ENCODE measurements at regions not wholly inside any gene's neighbourhood (a gene's known extent, or its start where the extent isn't known, plus 50 kb on each side); places are given as distances from the start of the nearest gene placed in this dataset.

GRCh38 chr11:92663539-92663938 lies 305.9 kb upstream of the MTNR1B start:
- Histone ChIP-seq H3K9me3 (ENCODE audit: control insufficient read depth, low read length) (no peaks in the 10 kb centered on the region), H3K4me3 (ENCODE audit: low read length in 2 of 2) (no peak overlapping the region), H3K27me3 (ENCODE audit: control insufficient read depth in 1 of 2, insufficient read depth in 2 of 2, low read length in 1 of 2) (no peaks in the 10 kb centered on the region), H3K36me3 (ENCODE audit: control insufficient read depth in 1 of 2, insufficient read depth in 2 of 2, low read length in 1 of 2) (no peaks in the 10 kb centered on the region), H3K27ac (ENCODE audit: low read depth in 1 of 2, low read length in 2 of 2) (no peak overlapping the region), H3K4me1 (ENCODE audit: control insufficient read depth in 1 of 2, insufficient read depth in 2 of 2, low read length in 2 of 2) (peaks cover 0 to 3% of the 10 kb centered on the region in 2 donors)
- no peak for DNase-seq
- 95 to 98% methylated on average over 2 of the region's 2 CpGs for WGBS, 2 donors
- ATAC-seq (ENCODE audit: low FRiP score): no peak
- intact Hi-C loops (cut with DNase I): loop anchor here in 1 of 2 donors (10.0 kb wide), 1 partner anchor 61 kb away; no protein-coding TSS in a partner anchor

DNA sequence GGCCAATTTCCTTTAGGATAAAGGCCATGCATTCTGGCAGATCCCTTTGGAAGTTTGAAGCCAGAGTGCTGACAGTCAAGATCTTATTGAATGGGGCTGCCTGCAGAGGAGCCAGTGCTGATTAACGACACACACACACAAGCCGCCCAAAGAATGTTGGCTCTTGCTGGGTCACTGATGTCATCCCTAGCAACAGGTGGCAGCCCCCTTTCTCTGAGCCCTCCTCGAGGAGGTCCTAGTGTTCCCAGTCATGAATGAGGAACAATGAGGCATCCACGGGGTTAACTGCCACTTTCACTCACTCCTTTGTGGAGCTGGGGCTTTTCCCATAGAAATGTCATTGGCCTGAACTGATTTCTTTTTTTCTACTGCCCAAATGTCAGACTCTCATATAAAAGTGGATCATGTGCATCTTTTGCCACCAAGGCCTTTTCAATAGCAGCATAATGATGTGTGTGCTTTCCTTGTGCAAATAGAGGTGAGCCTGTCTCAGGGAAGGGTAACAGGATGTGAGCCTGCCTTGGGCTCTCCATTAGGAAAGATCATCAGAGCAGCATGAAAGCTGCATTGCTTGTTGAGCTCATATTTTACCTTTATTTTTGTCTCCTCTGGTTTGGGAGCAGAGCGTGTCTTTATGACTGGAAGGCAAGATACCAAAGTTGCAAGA lies 301.8 kb upstream of the MTNR1B start:
- Histone ChIP-seq H3K9me3 (ENCODE audit: control insufficient read depth, low read length) (no peaks in the 10 kb centered on the region), H3K4me1 (ENCODE audit: control insufficient read depth in 1 of 2, insufficient read depth in 2 of 2, low read length in 2 of 2) (peaks cover 4% of the 10 kb centered on the region in 2 donors), H3K27ac (ENCODE audit: low read depth in 1 of 2, low read length in 2 of 2) (no peak overlapping the region), H3K36me3 (ENCODE audit: control insufficient read depth in 1 of 2, insufficient read depth in 2 of 2, low read length in 1 of 2) (no peaks in the 10 kb centered on the region), H3K4me3 (ENCODE audit: low read length in 2 of 2) (no peak overlapping the region), H3K27me3 (ENCODE audit: control insufficient read depth in 1 of 2, insufficient read depth in 2 of 2, low read length in 1 of 2) (no peaks in the 10 kb centered on the region)
- no peak for DNase-seq
- 74 to 77% methylated on average over 5 of the region's 5 CpGs for WGBS, 2 donors
- ATAC-seq (ENCODE audit: low FRiP score): no peak
- intact Hi-C loops (cut with DNase I): loop anchor here in 1 of 2 donors (10.0 kb wide), 1 partner anchor 57 kb away; no protein-coding TSS in a partner anchor

DNA sequence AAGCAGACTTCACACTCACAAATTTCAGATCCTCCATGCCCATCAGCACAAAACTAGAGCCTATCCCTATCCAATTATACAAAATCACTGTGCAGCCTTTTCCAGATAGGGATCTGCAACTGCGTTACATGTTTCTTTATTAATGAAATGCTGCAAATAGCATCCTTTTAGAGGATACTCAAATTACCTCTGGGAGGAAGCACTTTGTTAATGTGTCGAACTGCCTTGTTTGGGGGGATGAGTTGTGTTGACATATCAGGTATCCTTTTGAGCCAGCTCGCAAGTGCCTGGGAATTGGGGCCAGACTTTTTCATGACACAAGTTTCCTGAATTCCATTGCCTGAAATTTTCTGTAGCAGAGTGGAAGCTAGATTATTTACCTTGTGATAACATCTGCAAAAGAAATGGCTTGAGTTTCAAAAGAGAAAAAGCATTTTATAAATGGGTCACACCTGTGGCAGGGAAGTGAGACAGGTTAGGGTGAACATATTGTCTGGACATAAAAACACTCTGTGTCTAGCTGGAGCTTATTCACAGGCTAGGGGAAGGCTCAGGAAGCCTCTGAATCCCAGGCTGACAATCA lies 299.1 kb upstream of the MTNR1B start:
- ATAC-seq (ENCODE audit: low FRiP score) (no peak), DNase-seq (no peak)
- no peaks in the 10 kb centered on the region for H3K27me3 ChIP-seq (ENCODE audit: control insufficient read depth in 1 of 2, insufficient read depth in 2 of 2, low read length in 1 of 2)
- WGBS, 2 donors: 12 to 19% methylated on average over 3 of the region's 3 CpGs
- no peaks in the 10 kb centered on the region for H3K36me3 ChIP-seq (ENCODE audit: control insufficient read depth in 1 of 2, insufficient read depth in 2 of 2, low read length in 1 of 2)
- peaks cover 4% of the 10 kb centered on the region in 2 donors for H3K4me1 ChIP-seq (ENCODE audit: control insufficient read depth in 1 of 2, insufficient read depth in 2 of 2, low read length in 2 of 2)
- intact Hi-C loops (cut with DNase I): no loop called here
- no peaks in the 10 kb centered on the region for H3K9me3 ChIP-seq (ENCODE audit: control insufficient read depth, low read length)
- H3K27ac ChIP-seq (ENCODE audit: low read depth in 1 of 2, low read length in 2 of 2): no peak overlapping the region
- no peak overlapping the region for H3K4me3 ChIP-seq (ENCODE audit: low read length in 2 of 2)

DNA sequence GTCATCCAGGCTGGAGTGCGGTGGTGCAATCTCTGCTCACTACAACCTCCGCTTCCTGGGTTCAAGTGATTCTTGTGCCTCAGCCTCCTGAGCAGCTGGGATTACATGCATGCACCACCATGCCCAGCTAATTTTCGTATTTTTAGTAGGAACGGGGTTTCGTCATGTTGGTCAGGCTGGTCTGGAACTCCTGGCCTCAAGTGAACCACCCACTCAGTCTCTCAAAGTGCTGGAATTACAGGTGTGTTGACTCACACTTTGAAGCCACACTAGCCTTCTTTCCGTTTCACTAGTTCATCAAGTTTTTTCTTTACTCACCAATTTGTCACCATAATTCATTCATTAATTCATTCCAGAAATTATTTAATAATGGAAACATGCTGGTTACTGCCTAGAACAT lies 298.4 kb upstream of the MTNR1B start:
- Histone ChIP-seq H3K27me3 (ENCODE audit: control insufficient read depth in 1 of 2, insufficient read depth in 2 of 2, low read length in 1 of 2) (no peaks in the 10 kb centered on the region), H3K27ac (ENCODE audit: low read depth in 1 of 2, low read length in 2 of 2) (no peak overlapping the region), H3K36me3 (ENCODE audit: control insufficient read depth in 1 of 2, insufficient read depth in 2 of 2, low read length in 1 of 2) (no peaks in the 10 kb centered on the region), H3K9me3 (ENCODE audit: control insufficient read depth, low read length) (no peaks in the 10 kb centered on the region), H3K4me3 (ENCODE audit: low read length in 2 of 2) (no peak overlapping the region), H3K4me1 (ENCODE audit: control insufficient read depth in 1 of 2, insufficient read depth in 2 of 2, low read length in 2 of 2) (peaks cover 4% of the 10 kb centered on the region in 2 donors)
- 95 to 96% methylated on average over 6 of the region's 6 CpGs for WGBS, 2 donors
- DNase-seq (no peak), ATAC-seq (ENCODE audit: low FRiP score) (no peak)
- intact Hi-C loops (cut with DNase I): no loop called here

DNA sequence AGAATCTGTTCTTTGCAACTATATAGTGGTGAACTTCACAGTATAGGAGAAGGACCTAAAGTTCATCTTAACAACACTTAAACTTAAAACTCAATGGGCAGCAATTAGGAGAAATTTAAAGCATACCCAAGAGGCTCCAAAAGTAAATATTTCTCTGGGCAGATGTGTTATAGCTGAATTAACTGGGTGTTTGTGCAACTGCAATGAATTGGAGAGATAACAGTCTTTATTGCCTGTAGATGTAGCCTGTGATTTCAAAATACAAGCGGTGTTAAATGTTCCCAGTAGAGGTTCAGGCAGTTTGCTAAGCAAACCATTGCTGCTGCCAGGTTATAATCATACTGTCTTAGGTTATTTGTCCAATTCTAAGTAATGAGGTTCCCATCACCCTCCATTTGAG lies 294.1 kb upstream of the MTNR1B start:
- ATAC-seq (ENCODE audit: low FRiP score) (no peak), DNase-seq (no peak)
- Histone ChIP-seq H3K4me1 (ENCODE audit: control insufficient read depth in 1 of 2, insufficient read depth in 2 of 2, low read length in 2 of 2) (peaks cover 0 to under 1% of the 10 kb centered on the region in 2 donors), H3K27ac (ENCODE audit: low read depth in 1 of 2, low read length in 2 of 2) (no peak overlapping the region), H3K27me3 (ENCODE audit: control insufficient read depth in 1 of 2, insufficient read depth in 2 of 2, low read length in 1 of 2) (no peaks in the 10 kb centered on the region), H3K36me3 (ENCODE audit: control insufficient read depth in 1 of 2, insufficient read depth in 2 of 2, low read length in 1 of 2) (no peaks in the 10 kb centered on the region), H3K9me3 (ENCODE audit: control insufficient read depth, low read length) (no peaks in the 10 kb centered on the region), H3K4me3 (ENCODE audit: low read length in 2 of 2) (no peak overlapping the region)
- intact Hi-C loops (cut with DNase I): no loop called here
- WGBS, 2 donors: 34 to 52% methylated on average over 1 of the region's 1 CpG

- no peak for DNase-seq
- no peaks in the 10 kb centered on the region for H3K9me3 ChIP-seq (ENCODE audit: control insufficient read depth, low read length)
- intact Hi-C loops (cut with DNase I): no loop called here
- no peaks in the 10 kb centered on the region for H3K27me3 ChIP-seq (ENCODE audit: control insufficient read depth in 1 of 2, insufficient read depth in 2 of 2, low read length in 1 of 2)
- no peaks in the 10 kb centered on the region for H3K4me1 ChIP-seq (ENCODE audit: control insufficient read depth in 1 of 2, insufficient read depth in 2 of 2, low read length in 2 of 2)
- no peak overlapping the region for H3K4me3 ChIP-seq (ENCODE audit: low read length in 2 of 2)
- 23 to 37% methylated on average over 3 of the region's 3 CpGs for WGBS, 2 donors
- no peak for ATAC-seq (ENCODE audit: low FRiP score)
- H3K36me3 ChIP-seq (ENCODE audit: control insufficient read depth in 1 of 2, insufficient read depth in 2 of 2, low read length in 1 of 2): no peaks in the 10 kb centered on the region
- no peak overlapping the region for H3K27ac ChIP-seq (ENCODE audit: low read depth in 1 of 2, low read length in 2 of 2)
Measured at GRCh38 chr11:92675810-92676209, 293.6 kb upstream of the MTNR1B start.

- WGBS, 2 donors: 54 to 57% methylated on average over 3 of the region's 3 CpGs
- no peaks in the 10 kb centered on the region for H3K36me3 ChIP-seq (ENCODE audit: control insufficient read depth in 1 of 2, insufficient read depth in 2 of 2, low read length in 1 of 2)
- intact Hi-C loops (cut with DNase I): no loop called here
- ATAC-seq (ENCODE audit: low FRiP score) (no peak), DNase-seq (no peak)
- H3K27me3 ChIP-seq (ENCODE audit: control insufficient read depth in 1 of 2, insufficient read depth in 2 of 2, low read length in 1 of 2): no peaks in the 10 kb centered on the region
- H3K27ac ChIP-seq (ENCODE audit: low read depth in 1 of 2, low read length in 2 of 2): no peak overlapping the region
- H3K4me1 ChIP-seq (ENCODE audit: control insufficient read depth in 1 of 2, insufficient read depth in 2 of 2, low read length in 2 of 2): no peaks in the 10 kb centered on the region
- H3K4me3 ChIP-seq (ENCODE audit: low read length in 2 of 2): no peak overlapping the region
- no peaks in the 10 kb centered on the region for H3K9me3 ChIP-seq (ENCODE audit: control insufficient read depth, low read length)
Measured at GRCh38 chr11:92678008-92678611, 291.3 kb upstream of the MTNR1B start.

DNA sequence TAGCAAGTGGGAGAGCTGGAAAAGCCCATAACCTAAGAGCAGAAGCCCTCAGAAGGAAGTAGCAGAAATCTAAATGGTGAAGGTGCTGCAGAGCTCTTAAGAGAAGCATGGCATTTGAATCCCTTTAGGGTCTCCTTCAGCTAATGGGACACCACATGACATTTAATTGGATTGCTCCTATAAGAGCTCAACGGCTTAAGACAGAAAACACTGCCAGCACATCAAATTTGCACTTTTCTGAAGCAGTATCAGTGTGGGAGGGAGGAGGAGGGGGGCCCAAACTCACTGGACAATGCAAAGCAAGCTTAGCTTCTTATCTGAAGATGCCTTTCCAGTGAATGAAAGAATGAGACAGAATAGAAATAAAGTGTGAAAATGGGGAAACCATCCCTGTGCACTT lies 287.9 kb upstream of the MTNR1B start:
- ATAC-seq (ENCODE audit: low FRiP score): no peak
- Histone ChIP-seq H3K9me3 (ENCODE audit: control insufficient read depth, low read length) (no peaks in the 10 kb centered on the region), H3K4me1 (ENCODE audit: control insufficient read depth in 1 of 2, insufficient read depth in 2 of 2, low read length in 2 of 2) (no peaks in the 10 kb centered on the region), H3K36me3 (ENCODE audit: control insufficient read depth in 1 of 2, insufficient read depth in 2 of 2, low read length in 1 of 2) (no peaks in the 10 kb centered on the region), H3K4me3 (ENCODE audit: low read length in 2 of 2) (no peak overlapping the region), H3K27me3 (ENCODE audit: control insufficient read depth in 1 of 2, insufficient read depth in 2 of 2, low read length in 1 of 2) (no peaks in the 10 kb centered on the region), H3K27ac (ENCODE audit: low read depth in 1 of 2, low read length in 2 of 2) (no peak overlapping the region)
- intact Hi-C loops (cut with DNase I): no loop called here
- no peak for DNase-seq
- WGBS, 2 donors: 68 to 80% methylated on average over 1 of the region's 1 CpG

GRCh38 chr11:92682136-92682535 lies 287.3 kb upstream of the MTNR1B start:
- ATAC-seq (ENCODE audit: low FRiP score) (no peak), DNase-seq (no peak)
- Histone ChIP-seq H3K4me3 (ENCODE audit: low read length in 2 of 2) (no peak overlapping the region), H3K27me3 (ENCODE audit: control insufficient read depth in 1 of 2, insufficient read depth in 2 of 2, low read length in 1 of 2) (no peaks in the 10 kb centered on the region), H3K27ac (ENCODE audit: low read depth in 1 of 2, low read length in 2 of 2) (no peak overlapping the region), H3K36me3 (ENCODE audit: control insufficient read depth in 1 of 2, insufficient read depth in 2 of 2, low read length in 1 of 2) (no peaks in the 10 kb centered on the region), H3K9me3 (ENCODE audit: control insufficient read depth, low read length) (no peaks in the 10 kb centered on the region), H3K4me1 (ENCODE audit: control insufficient read depth in 1 of 2, insufficient read depth in 2 of 2, low read length in 2 of 2) (no peaks in the 10 kb centered on the region)
- intact Hi-C loops (cut with DNase I): no loop called here
- 97% methylated on average over 4 of the region's 4 CpGs for WGBS, 2 donors
